GM06990 (cell line): ENCODE measurements at regions not wholly inside any gene's neighbourhood (a gene's known extent, or its start where the extent isn't known, plus 50 kb on each side); places are given as distances from the start of the nearest gene placed in this dataset.

Experiments
- DNase-seq: peaks from one replicate; pipeline ENCODE4 v3.0.0-alpha.2; 2011; ENCODE audit not compliant: insufficient read length; ENCODE audit errors: extremely low read depth
- H3K27me3 ChIP-seq: replicated peaks from 2 replicates; pipeline ENCODE4 v1.6.0; 2011; ENCODE audit warnings: low read length; ENCODE audit not compliant: control insufficient read depth, insufficient read depth
- H3K36me3 ChIP-seq: 2 replicates; pipeline ENCODE4 v1.5.1; 2011; ENCODE audit warnings: low read length; ENCODE audit not compliant: control insufficient read depth, insufficient read depth
- H3K4me3 ChIP-seq: replicated peaks from 2 replicates; pipeline ENCODE4 v1.5.1; 2011; ENCODE audit warnings: low read depth, mild to moderate bottlenecking, control low read depth, low read length
- CTCF ChIP-seq: IDR thresholded peaks from 2 replicates; pipeline ENCODE4 v1.5.1; 2011; ENCODE audit warnings: low read length, control low read depth, mild to moderate bottlenecking, inconsistent platforms; ENCODE audit not compliant: insufficient read depth, poor library complexity, severe bottlenecking

GRCh38 chr7:31398815-31399214 lies 58.3 kb upstream of the NEUROD6 start:
- H3K36me3 ChIP-seq = no peaks in the 10 kb centered on the region
- H3K4me3 ChIP-seq = no peak overlapping the region
- no peak for DNase-seq
- no peak for TF ChIP-seq CTCF
- no peaks in the 10 kb centered on the region for H3K27me3 ChIP-seq

DNA sequence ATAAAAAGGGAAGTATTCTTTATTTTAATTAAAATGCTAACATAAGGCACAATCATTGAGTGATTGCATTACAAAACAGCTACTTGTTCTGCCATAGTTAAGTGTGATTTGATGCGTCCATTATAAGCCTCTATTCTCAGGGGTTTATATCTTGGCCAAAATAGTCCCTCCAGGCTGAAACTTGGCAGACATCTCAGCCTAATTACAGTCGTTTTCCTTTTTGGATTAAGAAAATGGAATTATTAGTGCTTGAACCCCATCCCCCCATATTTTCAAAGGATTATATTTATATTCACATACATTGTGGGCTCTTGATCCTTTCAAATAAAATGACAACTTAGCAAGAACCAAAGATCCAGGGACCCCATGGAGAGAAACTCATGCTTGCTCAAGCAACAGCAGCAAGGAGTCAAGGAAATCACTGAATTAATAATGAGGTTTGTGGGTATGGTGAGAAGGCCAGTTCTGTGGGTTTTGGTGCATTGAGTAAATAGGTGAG lies 66.7 kb upstream of the NEUROD6 start:
- no peaks in the 10 kb centered on the region for H3K36me3 ChIP-seq
- no peak for TF ChIP-seq CTCF
- H3K27me3 ChIP-seq = no peaks in the 10 kb centered on the region
- H3K4me3 ChIP-seq = no peak overlapping the region
- no peak for DNase-seq

DNA sequence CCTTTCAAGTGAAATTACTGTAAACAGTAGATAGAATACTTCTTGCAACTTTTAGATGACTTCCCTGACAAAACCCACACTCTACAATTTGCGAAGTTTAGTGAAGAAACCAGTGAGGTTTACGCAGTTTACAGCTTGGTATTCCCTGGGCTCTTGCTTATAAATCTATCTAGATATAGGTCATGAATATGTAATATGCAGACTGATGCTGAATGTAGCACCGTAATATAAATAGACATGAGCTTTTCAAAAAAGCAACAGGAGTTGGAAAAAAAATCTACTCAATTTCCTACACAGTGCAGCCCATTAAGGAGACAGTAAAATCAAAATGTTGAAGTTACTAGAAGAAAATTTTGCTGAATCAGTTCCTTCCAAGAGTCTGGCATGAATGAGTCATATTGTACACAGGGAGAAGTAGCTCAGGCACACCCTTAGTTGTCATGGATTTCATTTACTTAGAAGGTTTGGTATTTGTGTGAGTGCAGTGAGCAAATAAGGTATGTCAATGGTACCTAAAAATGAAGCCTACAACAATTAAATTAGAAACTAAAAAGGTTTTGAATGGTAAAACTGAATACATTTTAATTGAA lies 67.7 kb upstream of the NEUROD6 start:
- H3K36me3 ChIP-seq = no peaks in the 10 kb centered on the region
- TF ChIP-seq CTCF = no peak
- H3K27me3 ChIP-seq = no peaks in the 10 kb centered on the region
- DNase-seq = no peak
- H3K4me3 ChIP-seq = no peak overlapping the region

DNA sequence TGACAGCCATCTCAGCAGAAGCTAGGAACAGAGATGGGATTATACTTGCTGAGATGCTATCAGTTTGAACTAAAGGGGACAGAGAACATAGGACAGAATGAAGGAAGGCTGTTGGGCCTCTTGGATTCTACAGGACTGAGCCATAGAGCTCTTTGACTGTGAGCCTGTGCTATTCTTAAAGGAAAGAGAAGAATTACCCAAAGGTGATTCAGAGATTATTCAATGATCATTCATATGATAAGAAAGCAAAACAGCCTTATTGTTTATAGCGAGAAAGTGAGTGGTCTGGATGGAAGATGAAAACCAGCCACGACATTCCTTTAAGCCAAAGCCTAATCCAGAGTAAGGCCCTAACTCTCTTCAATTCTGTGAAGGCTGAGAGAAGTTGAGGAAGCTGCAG lies 69.7 kb upstream of the NEUROD6 start:
- Histone ChIP-seq H3K4me3 (no peak overlapping the region), H3K36me3 (no peaks in the 10 kb centered on the region), H3K27me3 (no peaks in the 10 kb centered on the region)
- no peak for DNase-seq
- TF ChIP-seq CTCF = no peak

GRCh38 chr7:31411416-31411815 lies 70.9 kb upstream of the NEUROD6 start:
- Histone ChIP-seq H3K27me3 (no peaks in the 10 kb centered on the region), H3K36me3 (no peaks in the 10 kb centered on the region), H3K4me3 (no peak overlapping the region)
- no peak for TF ChIP-seq CTCF
- no peak for DNase-seq

DNA sequence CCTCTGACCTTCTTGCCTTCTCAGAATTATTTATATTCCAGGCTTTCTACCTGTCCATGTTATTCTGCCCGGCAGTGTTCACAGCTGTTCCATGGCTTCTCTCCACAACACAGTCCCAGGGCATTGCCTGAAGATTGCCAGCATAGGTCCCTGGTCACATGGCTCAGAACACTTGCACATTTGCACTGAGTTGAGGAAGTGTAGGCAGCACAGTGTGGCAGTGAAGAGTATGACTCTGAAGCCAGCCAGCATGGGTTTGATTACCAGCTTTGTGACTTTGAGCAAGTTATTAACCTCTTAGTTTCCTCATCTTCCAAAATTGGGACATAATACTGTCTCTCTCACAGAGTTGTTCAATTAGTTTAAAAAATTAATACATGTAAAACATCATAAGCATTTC lies 73.2 kb upstream of the NEUROD6 start:
- TF ChIP-seq CTCF = no peak
- Histone ChIP-seq H3K4me3 (no peak overlapping the region), H3K36me3 (no peaks in the 10 kb centered on the region), H3K27me3 (no peaks in the 10 kb centered on the region)
- no peak for DNase-seq
